ENCODE measurements at regions not wholly inside any gene's neighbourhood (a gene's known extent, or its start where the extent isn't known, plus 50 kb on each side); places are given as distances from the start of the nearest gene placed in this dataset.

GRCh38 chr7:21276471-21277035 is 151.3 kb upstream of the SP4 start:
- no peak overlapping the region for H3K9ac ChIP-seq (ENCODE audit: low read length in 2 of 2)

GRCh38 chr7:21278944-21279343 is 148.9 kb upstream of the SP4 start:
- H3K9ac ChIP-seq (ENCODE audit: low read length in 2 of 2) = no peak overlapping the region
- peaks cover 0 to 2% of the 10 kb centered on the region in 2 donors for H3K27me3 ChIP-seq (ENCODE audit: control insufficient read depth in 1 of 2, insufficient read depth in 2 of 2, low read length in 2 of 2)
- H3K4me3 ChIP-seq (ENCODE audit: low read length in 2 of 2) = no peak overlapping the region
- H3K9me3 ChIP-seq (ENCODE audit: control insufficient read depth in 2 of 2, low read length in 2 of 2) = peaks cover 0 to 3% of the 10 kb centered on the region in 2 donors
- no peak overlapping the region for H3K27ac ChIP-seq (ENCODE audit: low read length)
- no peaks in the 10 kb centered on the region for H3K4me1 ChIP-seq (ENCODE audit: control insufficient read depth, insufficient read depth, low read length)
- no peaks in the 10 kb centered on the region for H3K36me3 ChIP-seq (ENCODE audit: control insufficient read depth in 2 of 2, insufficient read depth in 2 of 2, low read length in 2 of 2)

More at GRCh38 chr7:21276471-21277035, 151.3 kb upstream of the SP4 start:
- Histone ChIP-seq H3K9me3 (ENCODE audit: control insufficient read depth in 2 of 2, low read length in 2 of 2) (peaks cover 0 to 3% of the 10 kb centered on the region in 2 donors), H3K4me1 (ENCODE audit: control insufficient read depth, insufficient read depth, low read length) (no peaks in the 10 kb centered on the region), H3K27me3 (ENCODE audit: control insufficient read depth in 1 of 2, insufficient read depth in 2 of 2, low read length in 2 of 2) (peaks cover 0 to 2% of the 10 kb centered on the region in 2 donors), H3K4me3 (ENCODE audit: low read length in 2 of 2) (no peak overlapping the region), H3K36me3 (ENCODE audit: control insufficient read depth in 2 of 2, insufficient read depth in 2 of 2, low read length in 2 of 2) (no peaks in the 10 kb centered on the region), H3K27ac (ENCODE audit: low read length) (no peak overlapping the region)

- Histone ChIP-seq H3K36me3 (ENCODE audit: control insufficient read depth in 2 of 2, insufficient read depth in 2 of 2, low read length in 2 of 2) (no peaks in the 10 kb centered on the region), H3K27ac (ENCODE audit: low read length) (no peak overlapping the region), H3K9ac (ENCODE audit: low read length in 2 of 2) (no peak overlapping the region), H3K27me3 (ENCODE audit: control insufficient read depth in 1 of 2, insufficient read depth in 2 of 2, low read length in 2 of 2) (peaks cover 0 to 2% of the 10 kb centered on the region in 2 donors), H3K4me3 (ENCODE audit: low read length in 2 of 2) (no peak overlapping the region), H3K4me1 (ENCODE audit: control insufficient read depth, insufficient read depth, low read length) (no peaks in the 10 kb centered on the region), H3K9me3 (ENCODE audit: control insufficient read depth in 2 of 2, low read length in 2 of 2) (peaks cover 0 to 3% of the 10 kb centered on the region in 2 donors)
Measured at GRCh38 chr7:21281193-21281592, 146.7 kb upstream of the SP4 start.

GRCh38 chr7:21293771-21294170 is 134.1 kb upstream of the SP4 start:
- H3K27ac ChIP-seq (ENCODE audit: low read length) = no peak overlapping the region
- no peak overlapping the region for H3K4me3 ChIP-seq (ENCODE audit: low read length in 2 of 2)
- no peaks in the 10 kb centered on the region for H3K36me3 ChIP-seq (ENCODE audit: control insufficient read depth in 2 of 2, insufficient read depth in 2 of 2, low read length in 2 of 2)
- no peaks in the 10 kb centered on the region for H3K4me1 ChIP-seq (ENCODE audit: control insufficient read depth, insufficient read depth, low read length)
- H3K9me3 ChIP-seq (ENCODE audit: control insufficient read depth in 2 of 2, low read length in 2 of 2) = no peaks in the 10 kb centered on the region
- no peaks in the 10 kb centered on the region for H3K27me3 ChIP-seq (ENCODE audit: control insufficient read depth in 1 of 2, insufficient read depth in 2 of 2, low read length in 2 of 2)
- no peak overlapping the region for H3K9ac ChIP-seq (ENCODE audit: low read length in 2 of 2)

- Histone ChIP-seq H3K4me3 (ENCODE audit: low read length in 2 of 2) (no peak overlapping the region), H3K36me3 (ENCODE audit: control insufficient read depth in 2 of 2, insufficient read depth in 2 of 2, low read length in 2 of 2) (no peaks in the 10 kb centered on the region), H3K9ac (ENCODE audit: low read length in 2 of 2) (no peak overlapping the region), H3K4me1 (ENCODE audit: control insufficient read depth, insufficient read depth, low read length) (no peaks in the 10 kb centered on the region), H3K9me3 (ENCODE audit: control insufficient read depth in 2 of 2, low read length in 2 of 2) (no peaks in the 10 kb centered on the region), H3K27me3 (ENCODE audit: control insufficient read depth in 1 of 2, insufficient read depth in 2 of 2, low read length in 2 of 2) (no peaks in the 10 kb centered on the region), H3K27ac (ENCODE audit: low read length) (no peak overlapping the region)
Measured at GRCh38 chr7:21299766-21300165, 128.1 kb upstream of the SP4 start.

GRCh38 chr7:21300692-21301091 is 127.2 kb upstream of the SP4 start:
- Histone ChIP-seq H3K9me3 (ENCODE audit: control insufficient read depth in 2 of 2, low read length in 2 of 2) (no peaks in the 10 kb centered on the region), H3K4me3 (ENCODE audit: low read length in 2 of 2) (no peak overlapping the region), H3K36me3 (ENCODE audit: control insufficient read depth in 2 of 2, insufficient read depth in 2 of 2, low read length in 2 of 2) (no peaks in the 10 kb centered on the region), H3K27ac (ENCODE audit: low read length) (no peak overlapping the region), H3K9ac (ENCODE audit: low read length in 2 of 2) (no peak overlapping the region), H3K27me3 (ENCODE audit: control insufficient read depth in 1 of 2, insufficient read depth in 2 of 2, low read length in 2 of 2) (no peaks in the 10 kb centered on the region), H3K4me1 (ENCODE audit: control insufficient read depth, insufficient read depth, low read length) (no peaks in the 10 kb centered on the region)

GRCh38 chr7:21304808-21305375 is 123.0 kb upstream of the SP4 start:
- Histone ChIP-seq H3K4me3 (ENCODE audit: low read length in 2 of 2) (no peak overlapping the region), H3K27ac (ENCODE audit: low read length) (no peak overlapping the region), H3K9ac (ENCODE audit: low read length in 2 of 2) (no peak overlapping the region), H3K27me3 (ENCODE audit: control insufficient read depth in 1 of 2, insufficient read depth in 2 of 2, low read length in 2 of 2) (no peaks in the 10 kb centered on the region), H3K36me3 (ENCODE audit: control insufficient read depth in 2 of 2, insufficient read depth in 2 of 2, low read length in 2 of 2) (no peaks in the 10 kb centered on the region), H3K4me1 (ENCODE audit: control insufficient read depth, insufficient read depth, low read length) (no peaks in the 10 kb centered on the region), H3K9me3 (ENCODE audit: control insufficient read depth in 2 of 2, low read length in 2 of 2) (no peaks in the 10 kb centered on the region)

GRCh38 chr7:21305455-21306235 is 122.2 kb upstream of the SP4 start:
- Histone ChIP-seq H3K27me3 (ENCODE audit: control insufficient read depth in 1 of 2, insufficient read depth in 2 of 2, low read length in 2 of 2) (no peaks in the 10 kb centered on the region), H3K9ac (ENCODE audit: low read length in 2 of 2) (no peak overlapping the region), H3K4me1 (ENCODE audit: control insufficient read depth, insufficient read depth, low read length) (no peaks in the 10 kb centered on the region), H3K4me3 (ENCODE audit: low read length in 2 of 2) (no peak overlapping the region), H3K36me3 (ENCODE audit: control insufficient read depth in 2 of 2, insufficient read depth in 2 of 2, low read length in 2 of 2) (no peaks in the 10 kb centered on the region), H3K9me3 (ENCODE audit: control insufficient read depth in 2 of 2, low read length in 2 of 2) (no peaks in the 10 kb centered on the region), H3K27ac (ENCODE audit: low read length) (no peak overlapping the region)

GRCh38 chr7:21314954-21315353 is 112.9 kb upstream of the SP4 start:
- Histone ChIP-seq H3K9ac (ENCODE audit: low read length in 2 of 2) (no peak overlapping the region), H3K36me3 (ENCODE audit: control insufficient read depth in 2 of 2, insufficient read depth in 2 of 2, low read length in 2 of 2) (no peaks in the 10 kb centered on the region)

GRCh38 chr7:21317966-21318915 is 109.6 kb upstream of the SP4 start:
- Histone ChIP-seq H3K4me1 (ENCODE audit: control insufficient read depth, insufficient read depth, low read length) (no peaks in the 10 kb centered on the region), H3K27ac (ENCODE audit: low read length) (no peak overlapping the region), H3K9me3 (ENCODE audit: control insufficient read depth in 2 of 2, low read length in 2 of 2) (no peaks in the 10 kb centered on the region), H3K9ac (ENCODE audit: low read length in 2 of 2) (no peak overlapping the region), H3K36me3 (ENCODE audit: control insufficient read depth in 2 of 2, insufficient read depth in 2 of 2, low read length in 2 of 2) (no peaks in the 10 kb centered on the region), H3K27me3 (ENCODE audit: control insufficient read depth in 1 of 2, insufficient read depth in 2 of 2, low read length in 2 of 2) (no peaks in the 10 kb centered on the region), H3K4me3 (ENCODE audit: low read length in 2 of 2) (no peak overlapping the region)

More at GRCh38 chr7:21314954-21315353, 112.9 kb upstream of the SP4 start:
- Histone ChIP-seq H3K9me3 (ENCODE audit: control insufficient read depth in 2 of 2, low read length in 2 of 2) (no peaks in the 10 kb centered on the region), H3K27me3 (ENCODE audit: control insufficient read depth in 1 of 2, insufficient read depth in 2 of 2, low read length in 2 of 2) (no peaks in the 10 kb centered on the region), H3K4me1 (ENCODE audit: control insufficient read depth, insufficient read depth, low read length) (no peaks in the 10 kb centered on the region), H3K27ac (ENCODE audit: low read length) (no peak overlapping the region), H3K4me3 (ENCODE audit: low read length in 2 of 2) (no peak overlapping the region)

Measured in stomach smooth muscle (tissue), 2 donors.